Tibial artery (tissue), 4 donors: ENCODE measurements at regions not wholly inside any gene's neighbourhood (a gene's known extent, or its start where the extent isn't known, plus 50 kb on each side); places are given as distances from the start of the nearest gene placed in this dataset.

Experiments used
- DNase-seq, 2 donors: peaks; one replicate each; pipeline ENCODE4 v3.0.0-alpha.2; 2019
- H3K27ac ChIP-seq, 2 donors: fragments of 200-600 bp; sonication (generic) in 1 of 2; 1 replicate in 1 of 2; 2 replicates in 1 of 2; pipeline ENCODE4 v1.5.1; 2018 to 2019; ENCODE audit warnings: mild to moderate bottlenecking in 1 of 2
- H3K27me3 ChIP-seq, 2 donors: fragments of 200-600 bp; sonication (generic) in 1 of 2; one replicate each; pipeline versions ENCODE4 v1.5.1 to v1.6.0; 2016 to 2019
- H3K36me3 ChIP-seq, 3 donors: fragments of 200-600 bp; sonication (generic) in 2 of 3; one replicate each; pipeline ENCODE4 v1.5.1; 2016 to 2019; ENCODE audit warnings: mild to moderate bottlenecking in 2 of 3
- H3K4me1 ChIP-seq, 4 donors: fragments of 200-600 bp; sonication (generic) in 2 of 4; 1 replicate in 3 of 4; 2 replicates in 1 of 4; pipeline ENCODE4 v1.5.1; 2016 to 2019
- H3K4me3 ChIP-seq, 2 donors: fragments of 200-600 bp; sonication (generic) in 1 of 2; 1 replicate in 1 of 2; 2 replicates in 1 of 2; pipeline ENCODE4 v1.5.1; 2018 to 2019; ENCODE audit warnings: mild to moderate bottlenecking in 2 of 2
- H3K9me3 ChIP-seq, 3 donors: fragments of 200-600 bp; sonication (generic) in 1 of 3; one replicate each; pipeline ENCODE4 v1.5.1; 2016 to 2019
- intact Hi-C: fragments of 100-400 bp; cut with DNase I; formaldehyde crosslinking; loops from one replicate; pipeline ENCODE4 v1.15.0; 2023; ENCODE audit warnings: low total_unique reads
- TF ChIP-seq, protein P1 (sequence below), 2 experiments: fragments of 200-600 bp in 1 of 2; fragments of 450-650 bp in 1 of 2; IDR thresholded peaks; one replicate each; pipeline ENCODE4 v1.5.1; 2017 to 2019; ENCODE audit warnings: antibody characterized with exemption in 2 of 2, mild to moderate bottlenecking in 1 of 2, moderate library complexity in 1 of 2

DNA sequence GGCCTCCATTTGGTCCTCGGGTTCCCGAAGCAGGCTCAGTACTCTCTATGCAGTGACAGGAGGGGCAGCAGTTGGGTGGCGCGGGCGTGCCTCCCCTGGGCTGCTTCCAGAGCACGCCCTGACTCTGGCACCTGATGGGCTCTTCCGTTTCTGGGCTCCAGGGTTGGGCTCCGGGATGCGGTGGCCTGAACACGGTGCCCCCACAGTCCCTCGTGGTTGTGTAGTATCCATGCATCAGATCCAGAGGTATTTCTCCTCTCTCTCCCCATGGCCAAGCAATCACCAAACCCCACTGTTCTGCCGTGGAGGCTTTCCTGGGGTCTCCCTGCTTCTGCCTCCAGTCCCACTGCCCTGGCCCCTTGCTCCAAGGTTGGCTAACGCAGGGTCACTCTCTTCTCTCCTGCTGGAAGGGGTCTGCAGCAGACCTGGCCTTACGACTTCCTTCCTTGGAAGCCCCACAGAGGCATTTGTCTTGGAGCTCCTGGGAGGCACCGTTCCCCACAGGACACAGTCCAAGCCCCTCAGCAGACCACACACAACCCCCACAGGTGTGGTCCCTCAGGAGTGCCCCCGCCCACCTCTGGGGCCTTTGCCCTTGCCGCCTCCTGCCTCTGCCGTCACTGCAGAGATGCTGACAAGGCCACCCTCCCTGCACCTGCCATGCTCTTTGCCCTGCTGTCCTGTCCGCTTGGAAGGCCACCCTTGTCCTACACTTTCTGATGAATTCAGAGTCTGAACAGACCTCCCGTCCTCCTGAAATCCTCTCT, 136.6 kb upstream of the ASB18 start:
- Histone ChIP-seq H3K4me3 (no peak overlapping the region), H3K9me3 (no peaks in the 10 kb centered on the region), H3K36me3 (no peaks in the 10 kb centered on the region), H3K27me3 (peaks cover 0 to 13% of the 10 kb centered on the region in 2 donors), H3K4me1 (no peaks in the 10 kb centered on the region), H3K27ac (no peak overlapping the region)
- intact Hi-C loops, result no loop called here
- TF ChIP-seq, protein P1, sequence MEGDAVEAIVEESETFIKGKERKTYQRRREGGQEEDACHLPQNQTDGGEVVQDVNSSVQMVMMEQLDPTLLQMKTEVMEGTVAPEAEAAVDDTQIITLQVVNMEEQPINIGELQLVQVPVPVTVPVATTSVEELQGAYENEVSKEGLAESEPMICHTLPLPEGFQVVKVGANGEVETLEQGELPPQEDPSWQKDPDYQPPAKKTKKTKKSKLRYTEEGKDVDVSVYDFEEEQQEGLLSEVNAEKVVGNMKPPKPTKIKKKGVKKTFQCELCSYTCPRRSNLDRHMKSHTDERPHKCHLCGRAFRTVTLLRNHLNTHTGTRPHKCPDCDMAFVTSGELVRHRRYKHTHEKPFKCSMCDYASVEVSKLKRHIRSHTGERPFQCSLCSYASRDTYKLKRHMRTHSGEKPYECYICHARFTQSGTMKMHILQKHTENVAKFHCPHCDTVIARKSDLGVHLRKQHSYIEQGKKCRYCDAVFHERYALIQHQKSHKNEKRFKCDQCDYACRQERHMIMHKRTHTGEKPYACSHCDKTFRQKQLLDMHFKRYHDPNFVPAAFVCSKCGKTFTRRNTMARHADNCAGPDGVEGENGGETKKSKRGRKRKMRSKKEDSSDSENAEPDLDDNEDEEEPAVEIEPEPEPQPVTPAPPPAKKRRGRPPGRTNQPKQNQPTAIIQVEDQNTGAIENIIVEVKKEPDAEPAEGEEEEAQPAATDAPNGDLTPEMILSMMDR (IDR thresholded peaks at IDR 0.05), result no peak
- DNase-seq, result no peak

DNA sequence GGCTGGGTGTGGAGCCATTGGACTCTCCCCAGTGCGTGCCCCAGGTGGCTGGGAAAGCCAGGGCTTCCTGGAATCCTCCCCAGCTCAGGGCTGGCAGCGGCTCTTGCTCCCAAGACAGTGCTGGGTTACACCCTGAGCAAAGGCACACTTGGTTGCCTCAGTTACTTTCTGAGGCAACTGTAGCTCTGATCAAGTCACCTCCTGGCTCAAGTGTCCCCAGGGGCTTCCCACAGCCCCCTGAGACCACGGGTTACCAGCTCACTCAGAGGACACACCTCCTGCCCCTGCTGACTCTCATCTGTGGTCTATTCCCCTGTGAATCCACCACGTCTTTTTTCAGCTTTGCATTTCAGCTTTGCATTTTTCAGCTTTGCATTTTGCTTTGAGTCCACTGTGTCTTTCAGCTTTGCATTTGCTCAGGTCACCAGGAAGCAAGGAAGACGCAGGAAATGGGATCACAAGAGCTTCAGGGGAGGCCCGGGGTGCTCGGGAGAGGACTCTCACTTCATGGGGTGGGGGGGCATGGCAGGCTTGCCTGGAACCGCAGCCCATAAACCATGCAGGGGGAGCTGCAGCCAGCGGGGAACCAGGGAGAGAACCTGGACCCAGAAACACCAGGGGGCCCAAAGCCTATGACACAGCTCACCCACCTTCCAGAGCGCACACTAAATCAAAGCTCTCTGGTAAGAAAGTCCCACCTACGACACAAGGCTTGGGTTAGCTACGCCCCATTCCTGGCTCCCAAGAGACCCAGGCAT, 138.0 kb upstream of the ASB18 start:
- no peaks in the 10 kb centered on the region for H3K36me3 ChIP-seq
- no peaks in the 10 kb centered on the region for H3K4me1 ChIP-seq
- H3K9me3 ChIP-seq, result no peaks in the 10 kb centered on the region
- H3K27ac ChIP-seq, result no peak overlapping the region
- peaks cover 0 to 13% of the 10 kb centered on the region in 2 donors for H3K27me3 ChIP-seq
- TF ChIP-seq, protein P1 (IDR thresholded peaks at IDR 0.05), result no peak
- DNase-seq, result no peak
- no peak overlapping the region for H3K4me3 ChIP-seq
- intact Hi-C loops, result no loop called here

DNA sequence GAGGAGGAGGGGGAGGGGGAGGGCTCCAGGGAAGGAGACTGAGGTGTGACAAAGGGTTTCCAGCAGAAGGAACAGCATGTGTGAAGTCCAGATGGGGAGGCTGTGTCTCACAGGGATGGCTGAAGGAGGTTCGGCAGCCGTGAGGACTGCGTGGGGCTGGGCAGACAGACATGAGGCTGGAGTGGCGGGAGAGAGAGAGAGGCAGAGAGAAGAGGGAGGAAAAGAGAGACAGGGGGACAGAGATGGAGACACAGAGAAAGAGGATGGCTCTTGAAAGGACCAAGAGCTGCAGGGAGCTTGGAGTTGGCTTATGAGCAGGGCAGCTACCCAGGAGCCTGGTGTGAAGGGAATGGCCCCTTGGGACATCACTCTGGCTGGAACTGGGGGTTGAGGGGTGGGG, 138.9 kb upstream of the ASB18 start:
- H3K4me3 ChIP-seq, result no peak overlapping the region
- TF ChIP-seq, protein P1 (IDR thresholded peaks at IDR 0.05), result no peak
- H3K36me3 ChIP-seq, result no peaks in the 10 kb centered on the region
- H3K9me3 ChIP-seq, result no peaks in the 10 kb centered on the region
- H3K27me3 ChIP-seq, result peaks cover 0 to 13% of the 10 kb centered on the region in 2 donors
- no peaks in the 10 kb centered on the region for H3K4me1 ChIP-seq
- DNase-seq, result no peak
- no peak overlapping the region for H3K27ac ChIP-seq
- intact Hi-C loops, result no loop called here

DNA sequence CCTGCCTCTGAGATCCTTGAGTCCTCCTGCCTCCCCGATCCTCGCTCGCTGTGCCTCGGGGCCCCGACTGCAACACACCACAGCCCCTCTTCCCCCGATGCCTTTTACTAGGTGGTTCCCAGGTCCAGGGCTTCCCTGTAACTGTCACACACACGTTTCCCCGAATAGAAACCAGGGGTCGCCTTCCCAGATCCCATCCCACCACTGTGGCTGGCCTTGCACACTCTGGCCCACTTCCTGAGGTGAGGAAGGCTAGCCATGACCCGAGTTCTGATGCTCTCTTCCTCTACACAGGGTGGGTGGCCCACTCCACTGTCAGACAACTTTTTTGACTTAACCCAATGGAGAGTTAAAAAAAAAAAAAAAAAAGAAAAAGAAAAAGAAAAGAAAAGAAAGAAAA, 139.6 kb upstream of the ASB18 start:
- Histone ChIP-seq H3K9me3 (peaks cover 0 to 2% (median 0%) of the 10 kb centered on the region in 3 donors), H3K27me3 (peaks cover 0 to 13% of the 10 kb centered on the region in 2 donors), H3K4me3 (no peak overlapping the region), H3K36me3 (no peaks in the 10 kb centered on the region), H3K4me1 (no peaks in the 10 kb centered on the region), H3K27ac (no peak overlapping the region)
- no peak for DNase-seq
- intact Hi-C loops, result no loop called here
- TF ChIP-seq, protein P1 (IDR thresholded peaks at IDR 0.05), result no peak

DNA sequence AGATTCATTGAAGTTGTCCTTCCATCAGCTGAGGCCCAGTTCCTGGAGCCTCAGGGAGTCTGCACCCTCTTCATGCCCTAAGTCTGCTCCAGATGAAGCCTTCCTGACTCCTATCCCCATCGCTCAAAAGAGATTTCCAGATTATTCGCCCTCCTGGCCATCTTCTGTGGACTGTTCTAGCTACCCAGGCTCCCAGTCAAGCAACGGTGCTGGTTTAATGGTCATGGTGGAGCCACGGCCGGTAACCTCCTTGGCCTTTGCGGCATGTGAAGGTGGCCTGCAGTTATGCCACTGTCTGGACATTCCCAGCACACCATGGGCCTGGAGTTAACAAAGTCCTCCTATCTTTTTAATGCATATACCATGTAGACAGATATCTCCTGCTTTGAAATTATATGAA, 140.1 kb upstream of the ASB18 start:
- Histone ChIP-seq H3K27me3 (peaks cover 0 to 13% of the 10 kb centered on the region in 2 donors), H3K9me3 (peaks cover 0 to 5% (median 0%) of the 10 kb centered on the region in 3 donors), H3K27ac (no peak overlapping the region), H3K4me3 (no peak overlapping the region), H3K36me3 (no peaks in the 10 kb centered on the region), H3K4me1 (no peaks in the 10 kb centered on the region)
- TF ChIP-seq, protein P1 (IDR thresholded peaks at IDR 0.05), result no peak
- intact Hi-C loops, result no loop called here
- no peak for DNase-seq
